Liver (tissue), 8 donors: ENCODE measurements at regions not wholly inside any gene's neighbourhood (a gene's known extent, or its start where the extent isn't known, plus 50 kb on each side); places are given as distances from the start of the nearest gene placed in this dataset.

ENCODE experiments used
- DNase-seq: peaks from one replicate; pipeline ENCODE4 v3.0.0-alpha.2; 2017; ENCODE audit warnings: low spot score
- H3K27ac ChIP-seq, 2 donors: one replicate each; pipeline ENCODE4 v1.7.0; 2013; ENCODE audit warnings: inconsistent platforms in 2 of 2, low read length in 2 of 2, control low read depth in 1 of 2, low read depth in 1 of 2, mild to moderate bottlenecking in 1 of 2
- H3K27me3 ChIP-seq, 4 donors: one replicate each; pipeline versions ENCODE4 v1.6.1 to v1.7.0; 2013; ENCODE audit warnings: low read length in 3 of 4, inconsistent platforms in 1 of 4, mild to moderate bottlenecking in 1 of 4, moderate library complexity in 1 of 4; ENCODE audit not compliant: control insufficient read depth in 4 of 4, insufficient read depth in 4 of 4
- H3K36me3 ChIP-seq, 4 donors: one replicate each; pipeline versions ENCODE4 v1.6.1 to v1.7.0; 2013; ENCODE audit warnings: low read length in 3 of 4, mild to moderate bottlenecking in 3 of 4, low read depth in 1 of 4, moderate library complexity in 1 of 4; ENCODE audit not compliant: control insufficient read depth in 4 of 4, insufficient read depth in 3 of 4
- H3K4me1 ChIP-seq, 4 donors: one replicate each; pipeline versions ENCODE4 v1.6.1 to v1.7.0; 2013; ENCODE audit warnings: low read length in 3 of 4, mild to moderate bottlenecking in 3 of 4, moderate library complexity in 1 of 4; ENCODE audit not compliant: control insufficient read depth in 4 of 4, insufficient read depth in 4 of 4
- H3K4me3 ChIP-seq, 3 donors: one replicate each; pipeline versions ENCODE4 v1.6.1 to v1.7.0; 2013; ENCODE audit warnings: low read length in 3 of 3, control low read depth in 1 of 3, low read depth in 1 of 3, mild to moderate bottlenecking in 1 of 3
- H3K9ac ChIP-seq, 2 donors: one replicate each; pipeline ENCODE4 v1.7.0; 2013; ENCODE audit warnings: low read length in 2 of 2, mild to moderate bottlenecking in 2 of 2, moderate library complexity in 2 of 2, control low read depth in 1 of 2, low read depth in 1 of 2
- H3K9me3 ChIP-seq, 4 donors: one replicate each; pipeline versions ENCODE4 v1.6.1 to v1.7.0; 2013; ENCODE audit warnings: low read length in 3 of 4; ENCODE audit not compliant: control insufficient read depth in 4 of 4
- EGR1 ChIP-seq, 2 donors: IDR thresholded peaks; 2 replicates each; pipeline ENCODE4 v1.6.1; 2016 to 2018; ENCODE audit warnings: antibody characterized with exemption in 2 of 2, low read depth in 2 of 2
- FOXA1 ChIP-seq: IDR thresholded peaks from 2 replicates; pipeline ENCODE4 v1.6.1; 2016; ENCODE audit warnings: antibody characterized with exemption
- FOXA2 ChIP-seq: IDR thresholded peaks from 2 replicates; pipeline ENCODE4 v1.6.1; 2016; ENCODE audit warnings: antibody characterized with exemption
- HNF4A ChIP-seq, 2 donors: conservative IDR thresholded peaks; 2 replicates each; pipeline ENCODE4 v1.6.1; 2016; ENCODE audit warnings: antibody characterized with exemption in 2 of 2, mild to moderate bottlenecking in 2 of 2
- HNF4G ChIP-seq: IDR thresholded peaks from 2 replicates; pipeline ENCODE4 v1.6.1; 2016; ENCODE audit warnings: antibody characterized with exemption
- JUND ChIP-seq, 2 donors: IDR thresholded peaks; 2 replicates each; pipeline ENCODE4 v1.6.1; 2016; ENCODE audit warnings: antibody characterized with exemption in 2 of 2
- NR2F2 ChIP-seq: IDR thresholded peaks from 2 replicates; pipeline ENCODE4 v1.6.1; 2016; ENCODE audit warnings: antibody characterized with exemption
- RAD21 ChIP-seq, 2 donors: IDR thresholded peaks; 2 replicates each; pipeline ENCODE4 v1.6.1; 2016; ENCODE audit warnings: antibody characterized with exemption in 2 of 2, mild to moderate bottlenecking in 2 of 2
- RXRA ChIP-seq, 2 donors: IDR thresholded peaks; 2 replicates each; pipeline ENCODE4 v1.6.1; 2017 to 2018; ENCODE audit warnings: antibody characterized with exemption in 2 of 2, mild to moderate bottlenecking in 1 of 2
- SP1 ChIP-seq: IDR thresholded peaks from 2 replicates; pipeline ENCODE4 v1.6.1; 2018; ENCODE audit warnings: antibody characterized with exemption, mild to moderate bottlenecking
- TAF1 ChIP-seq: conservative IDR thresholded peaks from 2 replicates; pipeline ENCODE4 v1.6.1; 2016; ENCODE audit warnings: antibody characterized with exemption, mild to moderate bottlenecking
- YY1 ChIP-seq: IDR thresholded peaks from 2 replicates; pipeline ENCODE4 v1.6.1; 2016; ENCODE audit warnings: antibody characterized with exemption, mild to moderate bottlenecking
- WGBS: extraction: QIAGEN DNeasy Blood & Tissue Kit; methylation state at CpG from one replicate; pipeline ENCODE4 v1.1.7; 2013; 5-methylcytosine and 5-hydroxymethylcytosine counted together
- TF ChIP-seq, protein P1 (sequence below): fragments of 150-350 bp; IDR thresholded peaks from 2 replicates; pipeline ENCODE4 v1.5.1; 2017; ENCODE audit warnings: improper control_type of control experiment, low read depth, low read length; ENCODE audit not compliant: missing input control
- TF ChIP-seq, protein P2 (sequence below): IDR thresholded peaks from 2 replicates; pipeline ENCODE4 v1.6.1; 2016; ENCODE audit warnings: antibody characterized with exemption
- TF ChIP-seq, protein P3 (sequence below): IDR thresholded peaks from 2 replicates; pipeline ENCODE4 v1.6.1; 2016; ENCODE audit warnings: antibody characterized with exemption, mild to moderate bottlenecking
- TF ChIP-seq, protein P4 (sequence below): IDR thresholded peaks from 2 replicates; pipeline ENCODE4 v1.6.1; 2016; ENCODE audit warnings: antibody characterized with exemption
- donor health status: healthy.
- donor health status: healthy.
- donor health status: healthy.
- donor health status: healthy.
- donor health status: healthy.

DNA sequence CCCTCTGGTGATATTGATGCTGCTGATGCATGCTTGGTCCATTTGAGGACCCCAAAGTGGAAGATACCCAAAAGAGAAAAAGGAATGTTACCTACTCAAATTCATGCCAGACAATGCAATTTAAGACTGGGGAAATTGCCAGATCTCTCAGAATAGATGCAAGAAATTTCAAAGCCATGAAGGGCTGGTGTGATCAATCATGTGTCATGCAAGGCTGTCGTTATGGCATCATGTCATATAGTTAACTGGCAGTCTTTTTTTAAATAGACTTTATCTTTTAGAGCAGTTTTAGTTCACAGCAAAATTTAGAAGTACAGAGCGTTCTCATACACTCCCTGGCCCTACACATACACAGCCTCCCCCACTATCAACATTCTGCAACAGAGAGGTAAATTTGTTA lies 53.1 kb upstream of the ABHD2 start:
- WGBS, result 68% methylated on average over 2 of the region's 2 CpGs

DNA sequence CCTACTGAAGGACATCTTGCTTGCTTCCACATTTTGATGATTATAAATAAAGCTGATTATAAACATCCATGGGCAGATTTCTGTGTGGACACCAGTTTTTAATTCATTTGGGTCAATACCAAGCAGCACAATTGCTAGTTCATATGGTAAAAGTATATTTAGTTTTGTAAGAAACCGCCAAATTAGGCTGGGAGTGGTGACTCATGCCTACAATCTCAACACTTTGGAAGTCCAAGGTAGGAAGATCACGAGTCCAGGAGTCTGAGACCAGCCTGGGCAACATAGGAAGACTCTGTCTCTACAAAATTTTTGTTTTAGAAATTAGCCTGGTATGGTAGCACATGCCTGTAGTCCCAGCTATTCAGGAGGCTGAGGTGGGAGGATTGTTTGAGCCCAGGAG lies 52.6 kb upstream of the ABHD2 start:
- no peak overlapping the region for H3K27ac ChIP-seq
- H3K9ac ChIP-seq, result no peak overlapping the region
- H3K4me1 ChIP-seq, result no peaks in the 10 kb centered on the region
- H3K4me3 ChIP-seq, result no peak overlapping the region
- no peaks in the 10 kb centered on the region for H3K36me3 ChIP-seq
- no peaks in the 10 kb centered on the region for H3K27me3 ChIP-seq
- 68% methylated on average over 2 of the region's 2 CpGs for WGBS
- DNase-seq, result no peak
- H3K9me3 ChIP-seq, result no peaks in the 10 kb centered on the region
- TF ChIP-seq, protein P1, sequence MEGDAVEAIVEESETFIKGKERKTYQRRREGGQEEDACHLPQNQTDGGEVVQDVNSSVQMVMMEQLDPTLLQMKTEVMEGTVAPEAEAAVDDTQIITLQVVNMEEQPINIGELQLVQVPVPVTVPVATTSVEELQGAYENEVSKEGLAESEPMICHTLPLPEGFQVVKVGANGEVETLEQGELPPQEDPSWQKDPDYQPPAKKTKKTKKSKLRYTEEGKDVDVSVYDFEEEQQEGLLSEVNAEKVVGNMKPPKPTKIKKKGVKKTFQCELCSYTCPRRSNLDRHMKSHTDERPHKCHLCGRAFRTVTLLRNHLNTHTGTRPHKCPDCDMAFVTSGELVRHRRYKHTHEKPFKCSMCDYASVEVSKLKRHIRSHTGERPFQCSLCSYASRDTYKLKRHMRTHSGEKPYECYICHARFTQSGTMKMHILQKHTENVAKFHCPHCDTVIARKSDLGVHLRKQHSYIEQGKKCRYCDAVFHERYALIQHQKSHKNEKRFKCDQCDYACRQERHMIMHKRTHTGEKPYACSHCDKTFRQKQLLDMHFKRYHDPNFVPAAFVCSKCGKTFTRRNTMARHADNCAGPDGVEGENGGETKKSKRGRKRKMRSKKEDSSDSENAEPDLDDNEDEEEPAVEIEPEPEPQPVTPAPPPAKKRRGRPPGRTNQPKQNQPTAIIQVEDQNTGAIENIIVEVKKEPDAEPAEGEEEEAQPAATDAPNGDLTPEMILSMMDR, result no peak
- TF ChIP-seq NR2F2 (no peak), HNF4A (conservative IDR thresholded peaks at IDR 0.05) (no peak), RXRA (IDR thresholded peaks at IDR 0.05) (no peak), FOXA2 (no peak), EGR1 (IDR thresholded peaks at IDR 0.05; ENCODE audit: low read depth in 2 of 2) (no peak), JUND (IDR thresholded peaks at IDR 0.05) (no peak), SP1 (no peak), RAD21 (IDR thresholded peaks at IDR 0.05) (no peak), FOXA1 (no peak)
- TF ChIP-seq, protein P2, sequence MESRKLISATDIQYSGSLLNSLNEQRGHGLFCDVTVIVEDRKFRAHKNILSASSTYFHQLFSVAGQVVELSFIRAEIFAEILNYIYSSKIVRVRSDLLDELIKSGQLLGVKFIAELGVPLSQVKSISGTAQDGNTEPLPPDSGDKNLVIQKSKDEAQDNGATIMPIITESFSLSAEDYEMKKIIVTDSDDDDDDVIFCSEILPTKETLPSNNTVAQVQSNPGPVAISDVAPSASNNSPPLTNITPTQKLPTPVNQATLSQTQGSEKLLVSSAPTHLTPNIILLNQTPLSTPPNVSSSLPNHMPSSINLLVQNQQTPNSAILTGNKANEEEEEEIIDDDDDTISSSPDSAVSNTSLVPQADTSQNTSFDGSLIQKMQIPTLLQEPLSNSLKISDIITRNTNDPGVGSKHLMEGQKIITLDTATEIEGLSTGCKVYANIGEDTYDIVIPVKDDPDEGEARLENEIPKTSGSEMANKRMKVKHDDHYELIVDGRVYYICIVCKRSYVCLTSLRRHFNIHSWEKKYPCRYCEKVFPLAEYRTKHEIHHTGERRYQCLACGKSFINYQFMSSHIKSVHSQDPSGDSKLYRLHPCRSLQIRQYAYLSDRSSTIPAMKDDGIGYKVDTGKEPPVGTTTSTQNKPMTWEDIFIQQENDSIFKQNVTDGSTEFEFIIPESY, result no peak
- TF ChIP-seq, protein P3, sequence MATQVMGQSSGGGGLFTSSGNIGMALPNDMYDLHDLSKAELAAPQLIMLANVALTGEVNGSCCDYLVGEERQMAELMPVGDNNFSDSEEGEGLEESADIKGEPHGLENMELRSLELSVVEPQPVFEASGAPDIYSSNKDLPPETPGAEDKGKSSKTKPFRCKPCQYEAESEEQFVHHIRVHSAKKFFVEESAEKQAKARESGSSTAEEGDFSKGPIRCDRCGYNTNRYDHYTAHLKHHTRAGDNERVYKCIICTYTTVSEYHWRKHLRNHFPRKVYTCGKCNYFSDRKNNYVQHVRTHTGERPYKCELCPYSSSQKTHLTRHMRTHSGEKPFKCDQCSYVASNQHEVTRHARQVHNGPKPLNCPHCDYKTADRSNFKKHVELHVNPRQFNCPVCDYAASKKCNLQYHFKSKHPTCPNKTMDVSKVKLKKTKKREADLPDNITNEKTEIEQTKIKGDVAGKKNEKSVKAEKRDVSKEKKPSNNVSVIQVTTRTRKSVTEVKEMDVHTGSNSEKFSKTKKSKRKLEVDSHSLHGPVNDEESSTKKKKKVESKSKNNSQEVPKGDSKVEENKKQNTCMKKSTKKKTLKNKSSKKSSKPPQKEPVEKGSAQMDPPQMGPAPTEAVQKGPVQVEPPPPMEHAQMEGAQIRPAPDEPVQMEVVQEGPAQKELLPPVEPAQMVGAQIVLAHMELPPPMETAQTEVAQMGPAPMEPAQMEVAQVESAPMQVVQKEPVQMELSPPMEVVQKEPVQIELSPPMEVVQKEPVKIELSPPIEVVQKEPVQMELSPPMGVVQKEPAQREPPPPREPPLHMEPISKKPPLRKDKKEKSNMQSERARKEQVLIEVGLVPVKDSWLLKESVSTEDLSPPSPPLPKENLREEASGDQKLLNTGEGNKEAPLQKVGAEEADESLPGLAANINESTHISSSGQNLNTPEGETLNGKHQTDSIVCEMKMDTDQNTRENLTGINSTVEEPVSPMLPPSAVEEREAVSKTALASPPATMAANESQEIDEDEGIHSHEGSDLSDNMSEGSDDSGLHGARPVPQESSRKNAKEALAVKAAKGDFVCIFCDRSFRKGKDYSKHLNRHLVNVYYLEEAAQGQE, result no peak
- TF ChIP-seq, protein P4, sequence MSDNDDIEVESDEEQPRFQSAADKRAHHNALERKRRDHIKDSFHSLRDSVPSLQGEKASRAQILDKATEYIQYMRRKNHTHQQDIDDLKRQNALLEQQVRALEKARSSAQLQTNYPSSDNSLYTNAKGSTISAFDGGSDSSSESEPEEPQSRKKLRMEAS, result no peak

More for the DNA sequence above, 53.1 kb upstream of the ABHD2 start:
- Histone ChIP-seq H3K4me3 (no peak overlapping the region), H3K4me1 (no peaks in the 10 kb centered on the region), H3K9ac (no peak overlapping the region), H3K9me3 (no peaks in the 10 kb centered on the region), H3K36me3 (no peaks in the 10 kb centered on the region), H3K27ac (no peak overlapping the region), H3K27me3 (no peaks in the 10 kb centered on the region)
- TF ChIP-seq SP1, result no peak
- no peak for TF ChIP-seq FOXA1
- TF ChIP-seq, protein P2, result no peak
- TF ChIP-seq HNF4A (conservative IDR thresholded peaks at IDR 0.05), result no peak
- TF ChIP-seq EGR1 (IDR thresholded peaks at IDR 0.05; ENCODE audit: low read depth in 2 of 2), result no peak
- TF ChIP-seq, protein P4, result no peak
- no peak for TF ChIP-seq FOXA2
- TF ChIP-seq, protein P3, result no peak
- no peak for TF ChIP-seq TAF1
- TF ChIP-seq HNF4G, result no peak
- no peak for TF ChIP-seq YY1
- no peak for DNase-seq
